ENCODE measurements at regions not wholly inside any gene's neighbourhood (a gene's known extent, or its start where the extent isn't known, plus 50 kb on each side); places are given as distances from the start of the nearest gene placed in this dataset.
"Not testable (repeated sequence)": the region's sequence is repeated elsewhere in the genome, so short reads cannot be mapped to it uniquely, and the experiment has no call there.

- DNase-seq: no peak
Observed at GRCh38 chr15:69554279-69554961, 101.8 kb downstream of the RPLP1 start.

DNA sequence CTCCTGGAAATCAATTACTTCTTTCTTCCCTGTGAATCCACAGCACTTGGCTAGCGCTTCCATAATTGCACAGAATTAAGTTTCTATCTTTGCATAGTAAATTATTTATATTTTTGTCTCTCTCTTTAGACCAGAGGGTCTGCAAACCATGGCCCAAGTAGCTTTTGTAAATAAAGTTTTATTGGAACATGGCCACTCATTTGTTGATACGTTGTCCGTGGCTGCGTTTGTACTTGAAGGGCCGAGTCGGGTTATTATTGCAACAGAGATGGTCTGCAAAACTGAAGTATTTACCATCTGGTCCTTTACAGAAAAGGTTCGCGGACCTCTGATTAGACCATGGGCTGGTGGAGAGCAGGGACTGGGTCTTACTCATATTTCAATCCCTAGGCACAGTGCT, 102.5 kb downstream of the RPLP1 start:
- DNase-seq: no peak

DNA sequence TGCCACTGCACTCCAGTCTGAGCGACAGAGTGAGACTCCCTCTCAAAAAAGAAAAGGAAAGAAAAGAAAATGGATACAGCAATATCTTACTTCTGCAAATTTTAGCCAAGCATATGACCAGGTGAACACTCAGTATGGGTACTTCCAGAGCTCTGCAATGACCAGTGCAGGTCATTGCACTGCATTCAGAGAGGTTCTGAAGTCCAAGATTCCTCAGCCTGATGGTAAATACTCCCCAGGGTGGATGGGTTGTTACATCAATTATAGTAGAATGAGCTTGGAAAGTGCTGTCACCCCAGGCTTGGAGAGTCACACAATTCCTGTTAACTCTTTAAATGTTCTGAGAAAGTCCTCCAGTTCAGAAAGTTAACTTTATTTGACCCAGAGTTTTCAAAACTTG, 103.7 kb downstream of the RPLP1 start:
- DNase-seq: no peak

DNA sequence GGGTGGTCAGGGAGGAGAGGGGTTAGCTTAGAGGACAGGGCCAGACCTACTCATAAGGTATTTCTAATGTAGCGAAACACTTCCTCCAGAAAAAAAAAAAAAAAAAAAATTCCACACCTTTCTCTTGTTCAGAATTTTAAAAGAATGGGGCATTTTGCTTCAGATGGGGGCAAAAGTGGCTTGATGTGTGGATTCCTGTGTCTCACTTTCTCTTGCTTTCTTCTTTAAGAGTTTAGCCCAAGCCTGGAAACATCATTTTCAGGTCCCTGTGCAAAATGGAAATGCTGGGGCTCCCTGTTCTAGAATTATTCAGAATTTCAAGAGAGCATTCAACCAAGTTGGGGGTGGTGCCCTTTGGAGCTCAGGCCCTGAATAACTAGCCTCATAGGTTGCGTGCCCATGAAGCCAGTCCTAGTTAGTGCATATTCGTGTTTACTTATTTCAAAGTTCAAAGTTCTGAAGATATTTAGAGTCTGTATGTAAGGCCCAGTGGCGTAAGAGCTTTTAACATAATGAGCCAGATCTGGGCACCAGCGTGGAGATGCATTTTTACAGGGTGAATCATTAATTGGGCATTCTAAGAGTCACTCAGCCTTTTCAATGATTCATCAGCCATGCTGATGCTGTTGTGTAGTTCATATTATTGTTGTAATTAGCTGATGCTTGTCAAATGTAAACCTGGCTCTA, 104.5 kb downstream of the RPLP1 start:
- no peak for DNase-seq

DNA sequence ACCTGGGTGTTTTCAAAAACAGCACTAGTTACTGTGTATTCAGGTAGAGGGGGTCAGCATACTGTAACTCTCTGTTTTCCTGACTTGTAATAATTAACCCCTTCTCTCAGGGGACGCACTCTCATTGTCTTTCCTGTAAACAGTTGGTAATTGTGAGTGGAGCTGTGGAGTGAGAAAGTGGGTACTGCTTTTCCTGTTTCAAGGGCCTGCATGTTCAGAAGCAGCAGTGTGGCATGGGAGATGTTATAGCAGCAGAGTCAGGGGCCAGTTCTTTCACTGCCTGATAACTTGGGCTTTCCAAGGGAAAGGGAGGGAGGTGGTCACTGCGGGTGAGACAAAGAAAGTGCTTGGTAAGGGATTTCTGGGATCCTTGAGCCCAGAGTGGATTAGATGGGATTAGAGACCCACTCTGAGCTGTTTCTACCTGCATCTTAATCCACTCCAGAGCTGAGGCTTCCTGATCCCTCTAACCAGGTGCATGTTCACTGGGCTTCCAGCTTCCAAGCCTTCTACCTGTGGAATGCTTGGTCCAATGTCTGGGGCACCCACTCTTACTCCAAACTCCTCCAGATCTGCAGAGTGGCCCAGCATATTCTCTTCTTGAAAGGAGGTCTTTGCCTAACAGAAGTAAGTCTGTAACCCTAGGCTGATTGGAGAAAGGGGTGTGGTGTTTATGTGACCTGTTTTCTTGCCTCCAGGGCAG, 105.2 kb downstream of the RPLP1 start:
- DNase-seq: no peak

- DNase-seq: no peak
Observed at GRCh38 chr15:69559440-69560190, 107.0 kb downstream of the RPLP1 start.

DNA sequence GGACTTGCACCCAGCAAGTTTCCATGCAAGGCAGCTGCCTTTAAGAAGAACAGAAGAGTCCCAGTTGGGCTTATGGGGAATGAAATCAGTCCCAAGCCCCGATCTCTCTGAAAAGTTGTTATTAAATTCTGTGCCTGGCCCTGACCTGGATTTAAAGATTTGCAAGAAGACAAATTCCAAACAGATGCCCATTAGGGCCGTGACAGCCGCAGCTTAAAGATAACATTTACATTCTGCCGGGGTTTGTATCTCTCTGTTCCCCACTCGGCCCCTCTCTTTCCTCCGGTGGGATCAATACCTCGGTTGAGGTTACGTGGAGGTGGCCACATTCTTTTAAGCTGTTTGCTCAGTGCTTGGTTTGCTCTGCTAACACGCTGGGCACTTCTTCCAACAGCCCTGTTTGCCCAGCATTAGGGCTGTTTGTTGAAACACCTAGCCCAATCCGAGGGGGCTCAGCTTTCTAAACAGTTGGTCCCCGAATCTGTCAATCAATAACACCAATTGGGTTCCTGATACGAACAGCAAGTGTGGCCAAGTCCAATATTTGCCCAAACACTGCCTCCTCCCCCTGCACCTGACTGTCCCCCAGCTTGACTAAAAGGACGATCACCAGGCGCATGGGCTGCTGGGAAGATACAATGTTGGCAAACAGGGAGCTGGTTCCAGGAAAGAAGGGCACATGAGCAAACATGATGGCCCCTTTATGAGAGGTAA, 108.6 kb downstream of the RPLP1 start:
- DNase-seq: no peak

- no peak for DNase-seq
Observed at GRCh38 chr15:69562116-69562515, 109.5 kb downstream of the RPLP1 start.

DNA sequence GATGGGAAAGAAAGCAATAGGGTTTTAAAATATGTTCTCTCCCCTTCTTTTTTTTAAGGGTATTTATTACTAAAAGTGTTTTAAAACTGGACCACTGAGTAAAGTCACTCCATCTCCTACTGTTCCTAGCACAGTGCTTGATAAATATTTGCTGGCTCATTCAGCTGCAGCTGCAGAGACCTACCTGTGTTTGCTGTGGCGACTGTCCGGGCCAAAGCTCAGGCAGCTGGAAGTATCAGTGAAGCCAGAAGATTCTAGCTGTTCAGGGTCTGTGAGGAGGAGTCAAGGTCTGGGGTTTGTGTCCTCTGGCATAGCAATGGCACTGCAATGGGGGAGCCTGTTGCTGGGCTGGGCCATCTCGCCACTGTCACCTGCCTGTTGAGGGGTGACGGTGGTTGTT, 109.9 kb downstream of the RPLP1 start:
- DNase-seq: no peak

DNA sequence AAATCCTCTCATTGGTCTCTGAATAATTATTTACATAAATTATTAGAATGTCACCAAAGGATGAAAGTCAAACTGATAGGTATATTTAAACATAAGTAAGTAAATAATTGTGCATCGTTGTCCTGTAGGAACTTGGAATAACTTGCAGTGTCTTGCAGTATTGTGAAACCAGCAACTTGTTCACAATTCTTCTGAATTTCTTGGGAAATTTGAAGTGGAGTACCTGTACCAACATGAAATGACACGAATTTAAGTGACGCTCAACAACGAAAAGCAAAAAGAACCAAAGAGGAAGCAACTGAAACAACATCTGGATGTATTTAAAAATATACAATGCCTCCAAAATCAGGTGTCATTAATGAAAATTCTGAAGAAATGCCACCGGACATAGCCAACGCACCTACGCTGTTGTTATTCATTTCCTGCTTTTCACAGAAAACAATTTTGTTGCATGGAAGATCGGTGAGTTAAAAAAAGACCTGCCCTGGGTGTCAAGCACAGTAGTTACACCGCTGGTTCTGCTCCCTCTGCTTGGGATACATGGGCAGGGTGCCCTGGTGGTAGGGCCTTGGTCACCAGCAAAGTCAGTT, 112.5 kb downstream of the RPLP1 start:
- DNase-seq: no peak

DNA sequence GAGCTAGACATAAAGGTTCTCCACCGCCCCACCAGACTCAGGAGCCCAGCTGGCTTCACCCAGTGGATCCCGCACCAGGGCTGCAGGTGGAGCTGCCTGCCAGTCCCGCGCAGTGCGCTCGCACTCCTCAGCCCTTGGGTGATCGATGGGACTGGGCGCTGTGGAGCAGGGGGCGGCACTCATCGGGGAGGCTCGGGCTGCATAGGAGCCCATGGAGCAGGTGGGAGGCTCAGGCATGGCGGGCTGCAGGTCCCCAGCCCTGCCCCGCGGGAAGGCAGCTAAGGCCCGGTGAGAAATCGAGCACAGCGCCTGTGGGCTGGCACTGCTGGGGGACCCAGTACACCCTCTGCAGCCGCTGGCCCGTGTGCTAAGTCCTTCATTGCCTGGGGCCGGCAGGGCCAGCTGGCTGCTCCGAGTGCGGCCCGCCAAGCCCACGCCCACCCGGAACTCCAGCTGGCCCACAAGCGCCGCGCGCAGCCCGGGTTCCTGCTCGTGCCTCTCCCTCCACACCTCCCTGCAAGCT, 114.7 kb downstream of the RPLP1 start:
- not testable (repeated sequence) for DNase-seq

GRCh38 chr15:69568173-69569009, 115.8 kb downstream of the RPLP1 start:
- DNase-seq: no peak

- no peak for DNase-seq
Observed at GRCh38 chr15:69570454-69570853, 117.8 kb downstream of the RPLP1 start.

- no peak for DNase-seq
Observed at GRCh38 chr15:69570997-69571396, 118.4 kb downstream of the RPLP1 start.

GRCh38 chr15:69573278-69573677, 120.7 kb downstream of the RPLP1 start:
- not testable (repeated sequence) for DNase-seq

- no peak for DNase-seq
Observed at GRCh38 chr15:69573815-69574475, 121.3 kb downstream of the RPLP1 start.

DNA sequence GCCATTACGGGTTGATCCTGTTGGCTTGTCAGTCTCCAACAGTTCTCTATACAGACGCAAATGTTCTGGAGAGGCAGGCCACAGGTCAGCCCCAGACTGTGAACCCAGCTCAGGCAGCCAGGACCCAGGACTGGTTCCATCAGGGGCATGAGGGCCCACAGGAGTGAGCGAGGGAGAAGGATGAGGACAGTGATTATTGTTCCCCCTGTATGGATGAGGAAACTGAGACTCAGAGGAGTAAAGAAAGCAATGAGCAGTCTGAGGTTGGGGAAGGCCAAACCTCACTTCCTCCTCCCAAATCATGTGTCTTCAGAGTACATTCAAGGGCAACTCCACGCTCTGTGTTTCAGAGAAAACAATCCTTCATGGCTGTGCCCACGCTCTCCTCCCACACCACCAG, 121.9 kb downstream of the RPLP1 start:
- DNase-seq: no peak

DNA sequence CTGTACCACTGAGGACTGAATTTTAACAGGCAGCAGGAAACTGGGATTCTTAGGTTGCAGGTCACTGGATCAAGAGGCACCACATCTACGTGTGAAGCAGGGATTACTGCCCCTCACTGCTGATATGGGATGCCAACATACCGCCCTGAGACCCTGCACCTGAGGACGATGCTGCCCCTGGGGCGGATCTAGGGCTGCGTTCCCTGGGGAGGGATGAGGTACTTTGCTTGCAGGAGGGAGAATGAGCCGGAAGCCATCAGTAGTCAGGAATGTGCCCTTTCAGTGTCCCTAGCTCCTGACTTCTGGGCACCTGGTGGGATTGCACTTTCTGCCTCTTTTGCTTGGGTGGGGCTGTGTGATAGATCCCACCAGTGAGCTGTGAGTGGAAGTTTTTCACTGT, 122.8 kb downstream of the RPLP1 start:
- DNase-seq: no peak

DNA sequence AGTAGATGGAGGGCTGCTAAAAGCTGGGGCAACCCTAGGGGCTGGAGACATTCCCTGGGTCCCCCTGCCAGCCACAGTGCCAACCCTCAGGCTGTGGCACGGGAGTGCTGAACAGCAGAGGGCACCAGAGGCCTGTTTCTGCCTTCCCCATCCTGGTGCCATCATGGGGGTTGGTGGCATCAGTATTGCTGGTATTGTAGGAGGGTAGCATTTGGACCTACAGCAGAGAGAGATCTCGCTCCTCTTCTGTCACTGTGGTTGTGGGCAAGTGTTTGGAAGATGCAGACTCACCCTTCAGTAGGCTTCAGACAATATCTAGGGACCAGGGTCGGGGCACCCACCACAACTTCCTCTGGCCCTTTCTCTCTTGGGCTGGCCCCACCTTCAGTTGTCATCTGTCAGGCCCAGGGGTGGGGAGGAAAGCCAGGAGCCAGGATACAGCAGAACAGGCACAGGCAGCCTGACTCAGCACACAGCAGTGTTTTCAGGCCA, 123.5 kb downstream of the RPLP1 start:
- DNase-seq: peak; percentile 65

DNA sequence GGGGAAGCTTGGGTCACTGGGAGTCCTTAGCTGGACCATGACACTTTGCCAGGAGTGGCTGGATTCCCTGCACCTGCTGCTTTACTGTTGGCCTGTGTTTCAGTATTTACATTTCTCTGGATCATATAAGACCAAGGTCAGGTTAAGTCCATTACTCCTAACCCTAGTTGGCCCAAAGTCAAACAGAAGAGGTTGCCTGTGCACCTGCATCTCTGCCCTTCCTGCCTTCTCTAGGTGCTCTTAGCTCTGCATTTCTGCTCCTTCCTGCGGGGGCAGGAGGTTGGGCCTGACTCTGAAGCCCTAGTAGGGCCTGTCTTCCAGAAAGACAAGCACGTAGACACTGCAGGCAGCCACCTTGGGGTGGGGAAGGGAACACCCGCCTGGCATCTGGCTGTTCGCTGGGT, 124.3 kb downstream of the RPLP1 start:
- DNase-seq: no peak
